VCaP (cell line): ENCODE measurements at regions not wholly inside any gene's neighbourhood (a gene's known extent, or its start where the extent isn't known, plus 50 kb on each side); places are given as distances from the start of the nearest gene placed in this dataset.

Source experiments
- H3K27ac ChIP-seq: fragments of 450-650 bp; 2 replicates; pipeline ENCODE4 v1.5.1; 2017
- CTCF ChIP-seq: fragments of 450-650 bp; conservative IDR thresholded peaks from 2 replicates; pipeline ENCODE4 v1.5.1; 2017; ENCODE audit warnings: mild to moderate bottlenecking, moderate library complexity

GRCh38 chr1:201649761-201650622 lies 111.1 kb downstream of the NAV1 start:
- H3K27ac ChIP-seq = peak overlapping the region; percentile 66
- no peak for TF ChIP-seq CTCF

DNA sequence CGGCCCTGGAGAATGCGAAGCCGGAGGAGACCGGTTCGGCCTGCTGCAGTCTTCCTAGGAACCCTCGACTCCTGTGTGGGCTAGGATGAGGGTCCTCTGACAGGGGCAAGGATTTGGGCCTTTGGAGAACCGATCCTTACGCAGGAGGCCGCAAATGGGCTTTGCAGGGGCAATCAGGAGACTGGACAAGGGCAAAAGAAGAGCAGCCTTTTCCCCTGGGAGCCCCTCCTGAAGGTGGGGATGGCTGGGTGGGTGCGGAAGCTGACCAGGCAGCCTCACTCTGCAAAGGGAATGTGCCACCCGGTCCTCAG lies 111.7 kb downstream of the NAV1 start:
- no peak for TF ChIP-seq CTCF
- peak overlapping the region; percentile 66 for H3K27ac ChIP-seq

DNA sequence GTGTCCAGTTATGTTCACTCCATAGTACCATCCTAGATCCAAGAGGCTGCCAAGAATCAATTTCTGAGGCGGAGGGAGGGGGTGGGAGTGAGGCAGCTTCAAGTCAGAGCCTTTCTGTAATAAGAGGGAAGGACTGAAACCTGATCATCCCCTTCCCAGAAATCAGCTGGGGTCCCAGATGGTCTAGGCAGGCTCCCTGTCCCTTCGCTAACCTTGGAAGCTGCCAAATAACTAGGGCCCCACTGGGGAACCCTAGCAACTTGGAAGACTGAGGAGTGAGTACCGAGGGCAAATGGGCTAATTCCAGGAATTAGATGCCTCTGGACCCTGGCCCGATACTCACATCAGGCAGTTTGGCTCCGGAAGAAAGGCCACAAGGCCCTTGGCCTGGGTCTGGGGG lies 113.3 kb downstream of the NAV1 start:
- no peak for TF ChIP-seq CTCF
- H3K27ac ChIP-seq = no peak overlapping the region

DNA sequence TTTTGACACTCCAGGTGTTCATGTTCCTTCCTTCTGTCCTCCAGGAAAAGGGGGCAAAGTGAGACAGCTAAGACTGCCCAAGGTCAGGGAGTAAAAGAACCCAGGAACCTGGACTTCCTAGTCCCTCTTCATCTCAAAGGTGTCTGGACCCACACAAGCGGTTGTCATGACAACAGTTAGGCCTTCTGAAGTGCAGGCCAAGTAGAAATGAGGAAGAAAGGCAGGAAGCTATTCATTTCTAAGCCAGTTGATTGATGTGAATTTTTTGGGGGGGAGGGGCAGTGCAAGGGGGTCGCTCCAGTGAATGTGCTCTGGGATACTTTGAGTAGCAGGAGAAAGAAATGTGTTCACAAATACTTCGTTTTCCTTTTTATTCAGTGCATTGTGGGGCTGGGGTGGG lies 114.3 kb downstream of the NAV1 start:
- TF ChIP-seq CTCF = no peak
- no peak overlapping the region for H3K27ac ChIP-seq

GRCh38 chr1:201653883-201654282 lies 115.0 kb downstream of the NAV1 start:
- no peak for TF ChIP-seq CTCF
- no peak overlapping the region for H3K27ac ChIP-seq

DNA sequence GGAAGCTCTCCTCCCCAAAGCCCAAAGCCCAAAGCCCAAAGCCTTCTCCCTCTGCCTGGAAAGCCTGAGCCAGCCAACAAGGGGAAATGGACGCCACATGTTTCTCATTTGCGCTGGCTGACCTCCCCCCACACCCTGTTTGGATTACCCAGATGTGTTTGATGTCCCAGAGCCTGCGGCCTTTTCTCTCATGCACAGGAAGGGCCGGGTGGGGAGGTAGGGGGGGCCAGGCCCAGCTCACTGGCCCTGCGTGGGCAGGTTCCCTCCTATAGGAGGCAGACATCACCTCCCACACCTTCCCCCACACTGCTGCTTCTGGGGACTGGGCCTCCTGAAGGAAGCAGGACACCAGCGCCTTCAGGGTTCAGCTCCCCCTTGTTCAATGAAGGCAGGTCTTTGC lies 116.3 kb downstream of the NAV1 start:
- TF ChIP-seq CTCF = no peak
- H3K27ac ChIP-seq = no peak overlapping the region

GRCh38 chr1:201655910-201656309 lies 117.0 kb downstream of the NAV1 start:
- TF ChIP-seq CTCF = no peak
- no peak overlapping the region for H3K27ac ChIP-seq
